GM12873 (cell line): ENCODE measurements at regions not wholly inside any gene's neighbourhood (a gene's known extent, or its start where the extent isn't known, plus 50 kb on each side); places are given as distances from the start of the nearest gene placed in this dataset.

Source experiments
- CTCF ChIP-seq: IDR thresholded peaks from 2 replicates; pipeline ENCODE4 v1.5.1; 2012; ENCODE audit warnings: low read depth, mild to moderate bottlenecking, moderate library complexity, low read length, control low read depth; ENCODE audit not compliant: insufficient read depth; ENCODE audit errors: missing control alignments

GRCh38 chr19:30943101-30943843, 406.0 kb downstream of the TSHZ3 start:
- TF ChIP-seq CTCF, result no peak

- TF ChIP-seq CTCF, result no peak
Observed at GRCh38 chr19:30942636-30943035, 406.6 kb downstream of the TSHZ3 start.

DNA sequence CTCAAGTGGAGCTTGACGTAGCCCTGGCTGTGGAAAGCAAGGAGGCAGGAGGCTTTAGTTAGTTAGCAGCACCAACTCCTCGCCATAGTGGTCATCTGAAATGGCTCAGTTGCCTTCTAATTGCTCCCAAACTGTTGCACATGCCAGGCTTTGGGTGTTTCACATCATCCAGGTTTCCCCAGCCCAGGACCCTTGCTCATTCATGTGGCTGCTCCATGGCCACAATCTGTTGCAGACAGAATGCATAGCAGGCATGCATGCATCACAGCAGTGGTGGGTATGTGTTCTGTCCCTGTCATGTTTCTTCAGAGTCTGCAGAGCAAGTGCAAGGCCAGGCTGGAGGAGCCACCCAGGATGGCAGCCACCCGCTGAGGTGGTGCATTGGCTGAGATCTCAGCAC, 407.6 kb downstream of the TSHZ3 start:
- TF ChIP-seq CTCF, result no peak

DNA sequence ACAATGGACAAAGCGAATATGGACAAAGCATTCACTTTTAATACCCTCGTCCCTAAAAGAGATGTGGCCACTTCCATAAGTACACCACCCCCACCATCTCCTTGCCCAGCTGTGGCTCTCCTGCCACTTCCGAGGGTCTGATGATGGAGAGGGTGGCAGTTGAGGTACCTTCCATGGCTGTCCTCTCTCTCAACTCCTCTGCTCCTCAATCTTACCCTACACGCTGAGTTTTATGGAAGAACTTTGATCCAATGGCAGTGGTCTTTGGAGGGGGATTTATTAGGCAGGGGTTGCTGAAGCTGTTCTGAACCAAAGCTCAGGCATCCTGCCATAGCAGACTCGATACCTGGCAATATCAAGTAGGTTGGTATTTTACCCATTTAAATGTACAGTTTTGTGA, 413.0 kb downstream of the TSHZ3 start:
- TF ChIP-seq CTCF, result no peak

DNA sequence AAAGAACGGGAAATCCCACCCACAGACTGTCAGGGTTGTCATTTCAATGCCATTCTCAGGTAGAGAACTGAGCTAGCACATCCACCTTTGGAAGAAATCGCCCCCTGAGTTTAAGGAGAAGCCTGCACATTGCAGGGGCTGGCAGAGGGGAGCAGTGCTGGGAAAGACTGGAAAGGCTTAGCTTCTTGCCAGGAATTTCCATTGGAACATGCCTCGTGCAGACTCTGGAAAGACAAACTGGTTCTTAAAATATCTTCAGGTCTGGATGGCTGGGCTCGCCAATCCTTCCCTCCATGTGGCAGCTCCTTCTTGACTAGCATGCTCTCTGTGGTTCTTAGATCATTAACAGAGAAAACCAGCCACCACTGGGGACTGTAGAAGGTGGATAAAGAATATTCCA, 414.1 kb downstream of the TSHZ3 start:
- no peak for TF ChIP-seq CTCF

DNA sequence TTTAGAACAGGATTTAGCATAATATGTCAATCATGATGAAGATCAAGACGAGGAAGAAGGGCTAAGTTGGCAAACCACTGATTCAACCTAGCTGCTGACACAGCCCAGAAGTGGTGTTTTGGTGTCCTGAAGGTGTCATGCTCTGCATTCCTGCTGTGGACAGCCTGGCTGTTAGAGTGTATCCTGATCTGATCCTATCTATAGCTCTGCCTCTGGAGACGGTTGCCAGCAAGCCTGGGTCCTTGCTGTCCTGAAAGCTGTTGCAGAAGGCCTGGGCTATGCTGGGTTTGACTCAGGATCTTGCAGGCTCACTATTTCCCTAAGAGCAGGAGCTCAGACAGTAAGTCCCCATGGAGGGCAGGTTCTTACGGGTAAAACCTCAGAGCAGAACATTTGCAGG, 416.4 kb downstream of the TSHZ3 start:
- no peak for TF ChIP-seq CTCF

DNA sequence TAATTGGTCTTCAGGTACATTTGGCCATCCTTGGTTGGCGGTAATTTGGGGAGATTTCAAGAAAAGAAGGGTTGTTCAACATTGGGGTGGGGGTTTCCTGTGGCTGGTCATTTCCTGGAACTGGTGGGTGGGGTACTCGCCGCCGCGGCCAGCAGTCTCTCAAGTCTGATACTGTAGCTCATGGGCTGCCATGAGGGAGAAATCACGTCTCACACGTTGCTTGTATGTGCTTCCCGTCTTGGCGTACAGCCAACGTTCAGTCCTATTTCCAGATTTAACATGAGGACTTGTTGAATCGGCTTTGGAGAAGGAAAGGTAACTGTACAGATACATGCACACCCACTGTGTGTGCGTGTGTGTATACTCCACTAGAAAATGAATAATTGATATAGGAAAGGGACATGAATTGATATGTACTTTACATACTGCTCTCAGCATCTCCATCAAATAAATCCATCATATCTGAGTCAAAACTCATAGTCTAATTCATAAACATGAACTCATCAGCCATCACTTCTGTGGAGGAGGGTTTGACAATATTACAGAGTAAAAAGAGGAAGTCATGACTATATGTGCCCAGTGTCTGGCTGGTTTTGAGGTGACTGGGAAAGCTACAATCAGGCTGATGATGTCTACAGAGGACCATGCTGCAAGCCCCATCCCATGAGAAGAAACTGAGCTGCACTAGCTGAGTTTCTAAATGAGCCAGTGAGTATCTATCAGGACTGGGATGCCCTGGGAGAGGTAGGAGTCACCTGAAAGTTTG, 418.1 kb downstream of the TSHZ3 start:
- no peak for TF ChIP-seq CTCF
